ENCODE measurements at regions not wholly inside any gene's neighbourhood (a gene's known extent, or its start where the extent isn't known, plus 50 kb on each side); places are given as distances from the start of the nearest gene placed in this dataset.

- no peak for DNase-seq
Observed at GRCh38 chr2:145108361-145108778, 588.5 kb upstream of the ZEB2 start.

- no peak for DNase-seq
Observed at GRCh38 chr2:145106293-145106692, 586.4 kb upstream of the ZEB2 start.

- no peak for DNase-seq
Observed at GRCh38 chr2:145102706-145103105, 582.8 kb upstream of the ZEB2 start.

- DNase-seq, result no peak
Observed at GRCh38 chr2:145100301-145100700, 580.4 kb upstream of the ZEB2 start.

GRCh38 chr2:145096582-145096981, 576.7 kb upstream of the ZEB2 start:
- no peak for DNase-seq

DNA sequence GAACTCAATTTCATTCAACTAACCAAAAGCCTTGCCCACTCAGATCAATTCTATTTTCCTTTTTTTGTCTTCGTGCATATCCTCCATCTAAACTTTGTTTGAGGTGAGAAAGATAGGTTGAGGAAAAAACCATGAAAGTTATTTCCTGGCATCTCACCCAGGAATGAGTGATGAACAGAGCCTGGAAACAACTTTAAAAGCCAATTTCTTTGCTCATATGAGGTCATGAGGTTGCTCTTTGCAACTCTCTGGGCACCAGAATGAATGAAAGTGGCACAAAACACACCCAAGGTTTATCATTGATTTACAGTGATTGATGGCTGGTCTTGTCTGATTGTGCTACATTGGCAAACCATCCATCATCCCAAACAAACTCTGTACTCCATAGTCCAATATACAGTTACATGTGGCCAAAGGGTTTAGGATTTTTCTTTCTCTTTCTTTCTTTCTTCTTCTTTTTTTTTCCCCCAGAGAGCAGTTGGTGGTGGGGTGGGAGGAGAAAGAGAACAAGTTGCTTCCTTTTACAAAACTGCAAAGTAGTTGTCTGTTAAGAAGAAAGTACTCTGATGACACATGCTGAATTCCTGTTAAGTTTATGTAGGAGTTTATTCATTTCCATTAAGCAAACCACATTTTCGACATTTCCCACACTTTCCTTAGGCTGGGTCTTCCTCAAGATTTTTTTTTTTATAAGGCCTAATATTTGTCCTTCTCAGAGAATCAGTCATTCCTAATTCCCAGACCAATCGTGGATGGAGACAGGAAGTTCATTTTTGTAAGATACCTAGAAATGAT, 575.9 kb upstream of the ZEB2 start:
- peak in 1 of 3 donors; percentile 64 for DNase-seq

DNA sequence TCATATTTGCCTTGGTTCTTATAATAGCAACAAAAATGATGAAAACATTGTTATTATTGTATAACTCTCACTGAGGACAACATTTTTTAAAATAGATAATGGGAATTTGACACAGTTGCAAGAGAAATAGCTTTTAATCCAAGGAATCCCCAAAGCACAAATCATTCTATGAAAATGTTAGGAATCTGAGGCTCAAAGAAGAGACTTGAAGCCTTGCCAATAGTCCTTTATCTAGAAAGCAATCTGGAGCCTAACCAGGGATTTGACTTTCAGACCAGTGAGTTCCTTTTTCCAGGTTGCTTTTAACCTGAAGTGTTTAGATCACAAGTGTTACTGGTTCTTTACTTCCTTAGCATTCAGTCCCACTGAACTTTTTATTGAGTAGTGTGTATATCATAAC, 574.5 kb upstream of the ZEB2 start:
- DNase-seq, result peak in 1 of 3 donors; percentile 56

- no peak for DNase-seq
Observed at GRCh38 chr2:145091967-145092366, 572.0 kb upstream of the ZEB2 start.

DNA sequence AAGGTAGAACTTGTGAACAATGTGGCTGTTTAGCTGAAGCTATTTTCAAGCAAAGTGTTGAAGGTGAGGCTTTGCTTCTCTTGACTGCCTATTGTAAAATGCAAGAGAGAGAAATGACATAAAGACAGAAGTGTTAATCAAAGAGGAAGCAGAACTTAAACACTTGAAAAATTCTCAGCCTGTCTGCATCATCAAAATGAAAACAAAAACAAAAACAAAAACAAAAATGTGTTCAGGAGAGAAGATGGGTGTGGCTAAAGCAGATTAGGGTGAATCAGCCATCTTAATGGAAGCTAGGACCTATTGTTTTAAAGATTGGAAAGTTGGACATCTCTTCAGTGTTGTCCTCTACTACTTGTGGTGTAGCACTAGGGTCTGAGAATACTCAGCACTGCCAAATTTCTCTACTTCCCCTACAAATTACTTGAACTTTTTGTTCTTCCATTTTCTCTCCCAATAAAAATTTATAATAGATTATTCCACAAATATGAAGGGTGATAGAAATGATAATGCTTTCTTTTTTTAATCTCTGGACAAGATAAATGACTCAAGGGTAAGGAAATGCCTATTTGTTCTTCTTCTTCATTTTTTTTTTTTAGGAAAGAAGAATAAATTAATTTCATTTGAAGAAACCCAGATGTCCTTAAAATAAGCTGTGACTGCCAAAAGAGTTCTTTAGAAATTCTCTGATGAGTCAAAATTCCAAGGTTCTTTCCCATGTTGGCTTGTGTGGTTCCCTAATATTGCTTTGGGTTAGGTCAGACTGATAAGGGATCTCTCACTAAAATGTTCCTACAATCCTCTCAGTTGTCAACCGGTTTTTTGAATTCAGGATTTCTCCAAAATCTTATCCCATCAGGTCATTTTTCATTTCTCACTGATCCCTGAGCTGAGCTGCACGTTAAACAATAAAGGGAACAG, 571.2 kb upstream of the ZEB2 start:
- DNase-seq, result peak in 1 of 3 donors; percentile 54

GRCh38 chr2:145088756-145089155, 568.8 kb upstream of the ZEB2 start:
- peak; percentile 61 to 88 (median 71) for DNase-seq

DNA sequence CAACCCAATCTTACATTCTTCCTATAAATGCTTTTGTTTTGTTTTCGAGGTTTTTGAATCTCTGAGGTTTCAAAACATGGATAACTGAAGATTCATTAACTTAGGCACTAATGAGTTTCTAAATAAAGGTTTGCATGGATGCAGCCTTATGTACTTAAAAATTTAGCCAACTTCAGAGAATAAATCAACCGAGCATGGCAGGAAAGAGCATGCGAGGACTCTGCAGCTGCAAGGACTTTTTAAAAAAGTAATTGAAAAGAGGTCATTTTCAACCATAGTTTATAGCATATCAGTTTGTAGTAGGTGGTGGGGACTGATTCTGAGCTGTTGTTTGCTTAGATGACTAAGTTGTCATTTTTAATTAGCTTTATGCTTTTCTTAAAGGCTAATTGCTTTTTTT, 567.0 kb upstream of the ZEB2 start:
- peak in 1 of 3 donors; percentile 54 for DNase-seq

GRCh38 chr2:145085612-145086011, 565.7 kb upstream of the ZEB2 start:
- DNase-seq, result peak in 2 of 3 donors; percentile 63 to 69

DNA sequence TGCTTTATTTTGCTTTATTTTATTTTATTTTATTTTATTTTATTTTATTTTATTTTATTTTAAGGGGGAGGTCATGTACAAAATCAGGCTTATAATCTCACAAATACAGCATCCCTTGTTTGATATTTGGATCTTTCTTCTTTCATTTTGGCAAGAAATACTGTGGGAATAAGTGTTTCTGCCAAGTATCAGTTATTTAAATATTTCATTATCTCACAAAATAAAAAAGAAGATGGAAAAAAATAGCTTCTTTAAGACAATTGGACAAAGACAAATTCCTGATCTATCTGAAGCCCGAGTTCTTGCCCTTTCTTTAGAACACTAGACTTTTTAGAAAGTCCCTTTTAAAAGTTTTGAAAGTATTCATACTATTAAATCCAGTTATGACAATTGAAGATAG, 560.5 kb upstream of the ZEB2 start:
- DNase-seq, result peak in 1 of 3 donors; percentile 56

DNA sequence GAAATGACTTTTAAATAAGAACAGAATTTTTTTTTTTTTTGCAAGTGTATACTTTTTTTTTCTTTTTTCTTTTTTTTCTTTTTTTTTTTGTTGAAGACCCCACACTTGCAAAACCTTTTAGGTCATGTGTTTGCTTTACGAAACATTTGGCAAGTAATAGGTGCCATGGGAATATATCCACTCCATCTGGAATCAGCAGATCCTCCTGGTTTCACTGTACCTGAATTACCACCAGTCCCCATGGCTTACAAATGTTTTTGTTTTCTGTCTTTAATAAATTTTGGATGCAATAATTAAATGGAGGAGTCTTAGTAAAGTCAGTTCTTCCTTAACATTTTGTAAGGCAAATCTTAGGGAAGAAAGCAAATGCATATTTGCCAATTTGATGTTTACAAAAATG, 559.7 kb upstream of the ZEB2 start:
- peak in 1 of 3 donors; percentile 55 for DNase-seq

DNA sequence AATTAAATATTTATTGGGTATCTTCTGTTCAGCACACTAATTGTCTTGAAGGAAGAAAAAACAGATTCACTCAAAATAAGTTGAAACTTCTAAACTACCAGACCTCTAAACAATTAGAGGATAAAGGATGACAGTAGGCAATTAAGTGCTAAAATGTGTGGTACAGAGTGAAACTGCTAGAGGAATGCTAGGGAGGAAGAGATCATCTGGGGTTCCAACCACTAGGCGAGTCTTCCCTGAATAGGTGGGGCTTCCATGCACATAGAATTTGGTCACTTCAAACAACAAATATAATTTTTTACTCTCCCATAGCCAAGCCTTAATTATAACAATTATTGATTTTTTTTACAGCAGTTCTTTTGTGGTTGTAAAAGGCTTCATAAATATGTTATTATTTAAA, 559.0 kb upstream of the ZEB2 start:
- DNase-seq, result no peak

GRCh38 chr2:145076085-145076484, 556.2 kb upstream of the ZEB2 start:
- no peak for DNase-seq

DNA sequence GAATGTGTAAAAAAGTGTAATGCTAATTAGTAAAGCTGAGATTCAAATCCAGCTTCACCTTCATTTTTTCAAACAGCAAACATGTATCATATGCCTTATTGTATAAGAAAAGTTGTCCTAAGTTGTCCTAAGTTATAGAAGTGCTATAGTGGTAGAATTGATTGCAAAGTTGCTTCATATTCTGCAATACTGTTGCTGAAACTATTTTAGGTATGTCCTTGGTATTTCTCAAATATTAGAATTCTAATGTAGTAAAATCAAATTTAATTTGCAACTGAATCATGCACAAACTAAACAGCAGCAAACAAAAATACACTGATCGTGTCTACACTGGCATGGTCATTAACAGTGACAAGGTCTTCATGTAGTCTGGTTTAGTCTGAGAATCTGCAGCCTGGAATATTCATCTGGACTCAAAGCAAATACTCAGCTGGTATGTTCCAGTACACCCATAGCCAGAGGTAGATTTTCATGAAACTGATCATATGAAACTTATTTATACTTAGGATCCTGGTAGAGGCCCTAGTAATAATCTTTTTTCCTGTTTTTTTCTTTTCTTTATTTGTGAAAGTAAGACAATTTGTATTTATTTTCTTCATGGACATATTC, 555.6 kb upstream of the ZEB2 start:
- no peak for DNase-seq

DNA sequence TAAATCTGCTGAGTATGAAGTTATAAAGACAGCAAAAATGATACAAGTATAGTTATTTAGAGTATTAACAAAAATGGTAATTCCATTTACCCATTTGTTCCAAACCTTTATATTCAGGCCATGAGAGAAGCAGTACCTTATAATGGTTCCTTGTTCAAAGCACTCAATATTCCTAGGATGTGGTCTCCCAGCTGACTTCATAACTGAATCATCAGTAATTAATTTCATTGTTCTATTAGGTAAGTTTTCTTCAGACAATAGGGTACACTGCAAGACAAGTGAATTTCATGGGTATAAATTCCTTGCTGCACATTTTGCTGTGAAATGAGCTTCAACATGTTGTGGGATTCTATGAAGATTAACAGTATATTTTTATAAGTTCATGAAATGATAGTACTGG, 550.8 kb upstream of the ZEB2 start:
- no peak for DNase-seq

DNA sequence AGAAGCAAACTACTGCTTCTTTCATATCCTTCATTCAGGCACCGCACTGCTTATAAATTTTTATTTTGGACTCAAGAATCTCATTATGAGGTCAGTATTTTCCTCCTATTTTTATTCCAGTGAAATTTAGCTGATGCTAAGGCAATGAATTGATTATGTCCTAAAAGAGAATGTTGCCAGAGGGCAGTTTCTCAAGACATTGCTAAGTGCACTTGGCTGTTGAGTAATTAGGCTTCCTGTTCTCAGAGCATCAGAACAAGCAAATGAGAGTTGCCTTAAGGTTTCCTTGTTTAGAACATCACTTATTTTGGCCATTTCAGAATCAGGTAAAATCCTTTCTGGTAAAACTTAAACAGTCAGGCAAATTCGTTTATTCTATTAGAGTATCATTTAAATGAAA, 548.6 kb upstream of the ZEB2 start:
- DNase-seq, result no peak

DNA sequence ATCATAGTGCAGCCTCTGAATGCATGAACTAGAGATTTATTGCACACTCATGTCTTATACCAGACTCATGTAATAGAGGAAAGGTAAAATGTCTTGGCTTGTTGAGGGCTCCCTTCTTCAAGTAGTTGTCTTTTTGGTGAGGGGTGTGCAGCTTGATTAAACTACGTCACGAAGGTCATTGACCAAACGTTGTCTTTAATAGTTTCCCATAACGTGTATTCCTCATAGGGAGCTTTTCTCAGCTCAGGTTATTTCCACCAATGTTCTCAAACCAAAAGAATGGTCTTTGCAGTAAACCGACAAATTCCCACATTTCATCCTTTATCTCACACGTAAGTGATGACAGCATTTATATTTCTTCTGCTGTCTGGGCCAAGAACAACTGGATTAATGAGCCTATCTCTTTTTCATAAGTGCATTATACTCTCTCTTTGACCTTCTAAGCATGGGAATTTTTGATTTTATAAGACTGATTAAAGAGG, 547.7 kb upstream of the ZEB2 start:
- peak in 1 of 3 donors; percentile 65 for DNase-seq

- DNase-seq, result peak in 2 of 3 donors; percentile 70 to 89
Observed at GRCh38 chr2:145066856-145067548, 547.1 kb upstream of the ZEB2 start.
